Keratinocyte (primary cell): ENCODE measurements at regions not wholly inside any gene's neighbourhood (a gene's known extent, or its start where the extent isn't known, plus 50 kb on each side); places are given as distances from the start of the nearest gene placed in this dataset.

Experiments
- EZH2 ChIP-seq: IDR thresholded peaks from one replicate; pipeline ENCODE4 v1.6.1; 2012; ENCODE audit warnings: inconsistent platforms, mild to moderate bottlenecking, low read length, moderate library complexity
- TF ChIP-seq, protein P1 (sequence below), 3 experiments: IDR thresholded peaks in 1 of 3; conservative IDR thresholded peaks in 1 of 3; optimal IDR thresholded peaks in 1 of 3; 2 replicates in 2 of 3; 3 replicates in 1 of 3; pipeline versions ENCODE3 to v1.5.1; 2011; ENCODE audit warnings: low read length in 3 of 3, mild to moderate bottlenecking in 3 of 3, moderate library complexity in 2 of 3, control low read depth in 1 of 3, inconsistent platforms in 1 of 3; ENCODE audit not compliant: insufficient read depth in 2 of 3; ENCODE audit errors: extremely low read depth in 1 of 3

- TF ChIP-seq, protein P1, sequence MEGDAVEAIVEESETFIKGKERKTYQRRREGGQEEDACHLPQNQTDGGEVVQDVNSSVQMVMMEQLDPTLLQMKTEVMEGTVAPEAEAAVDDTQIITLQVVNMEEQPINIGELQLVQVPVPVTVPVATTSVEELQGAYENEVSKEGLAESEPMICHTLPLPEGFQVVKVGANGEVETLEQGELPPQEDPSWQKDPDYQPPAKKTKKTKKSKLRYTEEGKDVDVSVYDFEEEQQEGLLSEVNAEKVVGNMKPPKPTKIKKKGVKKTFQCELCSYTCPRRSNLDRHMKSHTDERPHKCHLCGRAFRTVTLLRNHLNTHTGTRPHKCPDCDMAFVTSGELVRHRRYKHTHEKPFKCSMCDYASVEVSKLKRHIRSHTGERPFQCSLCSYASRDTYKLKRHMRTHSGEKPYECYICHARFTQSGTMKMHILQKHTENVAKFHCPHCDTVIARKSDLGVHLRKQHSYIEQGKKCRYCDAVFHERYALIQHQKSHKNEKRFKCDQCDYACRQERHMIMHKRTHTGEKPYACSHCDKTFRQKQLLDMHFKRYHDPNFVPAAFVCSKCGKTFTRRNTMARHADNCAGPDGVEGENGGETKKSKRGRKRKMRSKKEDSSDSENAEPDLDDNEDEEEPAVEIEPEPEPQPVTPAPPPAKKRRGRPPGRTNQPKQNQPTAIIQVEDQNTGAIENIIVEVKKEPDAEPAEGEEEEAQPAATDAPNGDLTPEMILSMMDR (optimal IDR thresholded peaks at IDR 0.05 in 1 of 3, IDR thresholded peaks at IDR 0.05 in 1 of 3, conservative IDR thresholded peaks at IDR 0.05 in 1 of 3; ENCODE audit: extremely low read depth in 1 of 3, insufficient read depth in 2 of 3, low read length in 3 of 3), result no peak
- TF ChIP-seq EZH2, result no peak
These were observed 229.3 kb upstream of the EDNRB start for GRCh38 chr13:78147905-78148304.
